Calu3 (cell line): ENCODE measurements at regions not wholly inside any gene's neighbourhood (a gene's known extent, or its start where the extent isn't known, plus 50 kb on each side); places are given as distances from the start of the nearest gene placed in this dataset.

ENCODE experiments used
- BruUV-seq: library from RNA; stranded (reverse); fragments of 400-500 nt; replicated peaks from 2 replicates; lab custom pipeline; 2021; lab: Mats Ljungman, UMichigan
- CTCF ChIA-PET: fragments of 300-600 bp; sonication (Branson Sonifier 250); formaldehyde crosslinking; loops from one replicate; lab custom pipeline; 2022; ENCODE audit warnings: antibody characterized with exemption; lab: Charles Lee
- DNase-seq: peaks from one replicate; pipeline ENCODE4 v3.0.0; 2022
- H3K27ac Mint-ChIP-seq: one replicate; pipeline ENCODE4 v1.8.0; 2022; ENCODE audit warnings: mixed read lengths; ENCODE audit not compliant: unreplicated experiment
- H3K27me3 Mint-ChIP-seq: one replicate; pipeline ENCODE4 v1.8.0; 2022; ENCODE audit warnings: mixed read lengths; ENCODE audit not compliant: unreplicated experiment
- H3K36me3 Mint-ChIP-seq: one replicate; pipeline ENCODE4 v1.8.0; 2022; ENCODE audit warnings: mild to moderate bottlenecking, moderate library complexity, mixed read lengths; ENCODE audit not compliant: insufficient read depth, unreplicated experiment
- H3K4me1 Mint-ChIP-seq: one replicate; pipeline ENCODE4 v1.8.0; 2022; ENCODE audit warnings: mild to moderate bottlenecking, low read depth, mixed read lengths; ENCODE audit not compliant: unreplicated experiment
- H3K4me3 Mint-ChIP-seq: one replicate; pipeline ENCODE4 v1.8.0; 2022; ENCODE audit warnings: mild to moderate bottlenecking, low read depth, moderate library complexity, mixed read lengths; ENCODE audit not compliant: unreplicated experiment
- H3K9me3 Mint-ChIP-seq: one replicate; pipeline ENCODE4 v1.8.0; 2022; ENCODE audit warnings: low read depth, mixed read lengths; ENCODE audit not compliant: unreplicated experiment
- CTCF ChIP-seq: fragments of 200-600 bp; IDR thresholded peaks from one replicate; pipeline ENCODE4 v1.8.0; 2022; ENCODE audit warnings: antibody characterized with exemption; ENCODE audit not compliant: unreplicated experiment
- intact Hi-C: fragments of 100-400 bp; cut with micrococcal nuclease; formaldehyde crosslinking; loops from one replicate; pipeline ENCODE4 v1.10.0; 2022; ENCODE audit not compliant: unreplicated experiment

- TF ChIP-seq CTCF, result no peak
Observed at GRCh38 chr6:108777536-108777935, 70.7 kb upstream of the ARMC2 start.

GRCh38 chr6:108778421-108779186, 69.6 kb upstream of the ARMC2 start:
- H3K36me3 Mint-ChIP-seq, result no peaks in the 10 kb centered on the region

More at GRCh38 chr6:108777536-108777935, 70.7 kb upstream of the ARMC2 start:
- H3K36me3 Mint-ChIP-seq, result no peaks in the 10 kb centered on the region
- no peak overlapping the region for H3K27ac Mint-ChIP-seq
- H3K4me1 Mint-ChIP-seq, result peaks cover 21% of the 10 kb centered on the region
- no peak for DNase-seq
- H3K9me3 Mint-ChIP-seq, result no peaks in the 10 kb centered on the region
- intact Hi-C loops, result no loop called here
- no peaks in the 10 kb centered on the region for H3K27me3 Mint-ChIP-seq
- H3K4me3 Mint-ChIP-seq, result no peak overlapping the region
- CTCF ChIA-PET, result no interaction called here
- no TSS peak for BruUV-seq

GRCh38 chr6:108779536-108780275, 68.5 kb upstream of the ARMC2 start:
- peak overlapping the region; percentile 28 for H3K27ac Mint-ChIP-seq

More at GRCh38 chr6:108778421-108779186, 69.6 kb upstream of the ARMC2 start:
- H3K4me3 Mint-ChIP-seq, result no peak overlapping the region
- no peaks in the 10 kb centered on the region for H3K9me3 Mint-ChIP-seq
- H3K4me1 Mint-ChIP-seq, result peaks cover 32% of the 10 kb centered on the region
- no peak for TF ChIP-seq CTCF
- no peaks in the 10 kb centered on the region for H3K27me3 Mint-ChIP-seq
- H3K27ac Mint-ChIP-seq, result no peak overlapping the region
- intact Hi-C loops, result no loop called here
- no peak for DNase-seq
- BruUV-seq, result no TSS peak
- CTCF ChIA-PET, result no interaction called here

GRCh38 chr6:108780784-108781183, 67.4 kb upstream of the ARMC2 start:
- CTCF ChIA-PET, result interaction anchor here (1.6 kb wide), 1 partner anchor 17 kb away, joined by 3 read pairs; no protein-coding TSS in a partner anchor
- H3K27me3 Mint-ChIP-seq, result no peaks in the 10 kb centered on the region
- TF ChIP-seq CTCF, result no peak
- no peaks in the 10 kb centered on the region for H3K36me3 Mint-ChIP-seq
- H3K9me3 Mint-ChIP-seq, result no peaks in the 10 kb centered on the region
- no peak overlapping the region for H3K27ac Mint-ChIP-seq
- peaks cover 42% of the 10 kb centered on the region for H3K4me1 Mint-ChIP-seq
- intact Hi-C loops, result loop anchor here (5.0 to 10.0 kb wide), 5 partner anchors 43 to 238 kb away; no protein-coding TSS in a partner anchor
- H3K4me3 Mint-ChIP-seq, result no peak overlapping the region
- no peak for DNase-seq
- BruUV-seq, result no TSS peak

More at GRCh38 chr6:108779536-108780275, 68.5 kb upstream of the ARMC2 start:
- H3K27me3 Mint-ChIP-seq, result no peaks in the 10 kb centered on the region
- intact Hi-C loops, result loop anchor here (5.0 to 10.0 kb wide), 5 partner anchors 42 to 237 kb away; no protein-coding TSS in a partner anchor
- no peak for DNase-seq
- H3K9me3 Mint-ChIP-seq, result no peaks in the 10 kb centered on the region
- CTCF ChIA-PET, result no interaction called here
- no peak for TF ChIP-seq CTCF
- BruUV-seq, result no TSS peak
- peaks cover 38% of the 10 kb centered on the region for H3K4me1 Mint-ChIP-seq
- no peak overlapping the region for H3K4me3 Mint-ChIP-seq
- H3K36me3 Mint-ChIP-seq, result no peaks in the 10 kb centered on the region
